Ovary (tissue), 3 donors: ENCODE measurements at regions not wholly inside any gene's neighbourhood (a gene's known extent, or its start where the extent isn't known, plus 50 kb on each side); places are given as distances from the start of the nearest gene placed in this dataset.

ENCODE experiments used
- CTCF ChIP-seq, 3 donors: fragments of 450-650 bp in 2 of 3; fragments of 200-600 bp in 1 of 3; IDR thresholded peaks; one replicate each; pipeline versions ENCODE4 v1.5.1 to v1.8.0; 2016 to 2022; ENCODE audit warnings: antibody characterized with exemption in 3 of 3, mild to moderate bottlenecking in 1 of 3
- POLR2A ChIP-seq: fragments of 450-650 bp; IDR thresholded peaks from one replicate; pipeline ENCODE4 v1.6.1; 2017; ENCODE audit warnings: antibody characterized with exemption, mild to moderate bottlenecking, moderate library complexity
- donor health status: DM: no; HTN: no; CAD: no.

- TF ChIP-seq POLR2A (no peak), CTCF (IDR thresholded peaks at IDR 0.05) (no peak)
Observed at GRCh38 chr6:114619621-114620200, 276.9 kb upstream of the HS3ST5 start.
